ENCODE measurements at regions not wholly inside any gene's neighbourhood (a gene's known extent, or its start where the extent isn't known, plus 50 kb on each side); places are given as distances from the start of the nearest gene placed in this dataset.

- intact Hi-C loops (cut with DNase I; ENCODE audit: low total_unique reads) (no loop called here), in situ Hi-C loops (cut with MboI; ENCODE audit: low sequenced_read_pairs in 4 of 4) (no loop called here)
- DNase-seq, result no peak
- Histone ChIP-seq H3K36me3 (no peaks in the 10 kb centered on the region), H3K4me3 (no peak overlapping the region), H3K27ac (peak overlapping the region in 1 of 4 donors; percentile 4), H3K9me3 (no peaks in the 10 kb centered on the region), H3K27me3 (no peaks in the 10 kb centered on the region), H3K4me1 (no peaks in the 10 kb centered on the region)
- TF ChIP-seq CTCF (IDR thresholded peaks at IDR 0.05 in 4 of 5, conservative IDR thresholded peaks at IDR 0.05 in 1 of 5) (no peak), POLR2A (IDR thresholded peaks at IDR 0.05) (no peak)
- ATAC-seq, result no peak
These were observed 145.0 kb upstream of the ARHGAP20 start for GRCh38 chr11:110856996-110857812.

DNA sequence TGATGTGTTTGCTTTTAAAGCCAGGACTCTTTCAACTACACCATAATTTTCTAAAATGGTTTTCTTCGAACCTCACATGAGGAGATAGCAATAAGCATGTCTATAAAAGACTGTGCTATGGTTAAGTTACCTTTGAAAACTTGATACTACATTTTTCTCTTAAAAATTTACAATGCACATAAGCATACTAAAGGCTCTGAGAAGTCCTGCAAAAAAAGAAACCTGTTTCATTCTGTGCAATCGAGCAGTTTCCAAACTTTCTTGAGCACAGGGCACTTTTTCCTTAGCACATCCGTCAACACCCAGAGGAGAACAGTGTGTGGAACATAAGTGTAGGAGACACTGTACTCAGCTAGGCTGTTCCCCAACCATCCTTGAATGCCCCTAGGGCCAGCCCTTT, 144.1 kb upstream of the ARHGAP20 start:
- H3K9me3 ChIP-seq, result no peaks in the 10 kb centered on the region
- H3K4me1 ChIP-seq, result no peaks in the 10 kb centered on the region
- no peaks in the 10 kb centered on the region for H3K36me3 ChIP-seq
- TF ChIP-seq CTCF (IDR thresholded peaks at IDR 0.05 in 4 of 5, conservative IDR thresholded peaks at IDR 0.05 in 1 of 5) (no peak), POLR2A (IDR thresholded peaks at IDR 0.05) (no peak)
- DNase-seq (no peak), ATAC-seq (no peak)
- intact Hi-C loops (cut with DNase I; ENCODE audit: low total_unique reads), result no loop called here
- in situ Hi-C loops (cut with MboI; ENCODE audit: low sequenced_read_pairs in 4 of 4), result no loop called here
- H3K27ac ChIP-seq, result no peak overlapping the region
- H3K27me3 ChIP-seq, result no peaks in the 10 kb centered on the region
- no peak overlapping the region for H3K4me3 ChIP-seq

DNA sequence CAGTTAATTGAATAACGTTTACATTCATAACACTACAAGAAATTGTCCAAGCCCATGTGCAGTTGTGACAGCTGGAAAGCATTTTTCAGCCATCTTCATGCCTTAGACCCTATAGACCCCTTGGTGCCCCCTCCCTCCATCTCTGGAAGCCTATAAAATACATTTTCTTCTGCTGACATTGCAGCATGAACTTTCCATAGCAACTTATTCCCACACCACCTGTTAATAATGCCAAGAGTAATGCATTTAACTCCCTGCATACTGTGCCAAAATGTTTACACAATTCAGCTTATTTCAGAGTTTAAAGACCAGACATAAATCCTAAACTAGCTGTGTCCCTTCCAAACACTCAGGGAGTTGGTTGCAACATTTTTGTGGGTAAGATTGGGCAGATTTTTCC, 143.0 kb upstream of the ARHGAP20 start:
- H3K36me3 ChIP-seq, result no peaks in the 10 kb centered on the region
- H3K27me3 ChIP-seq, result no peaks in the 10 kb centered on the region
- DNase-seq, result no peak
- in situ Hi-C loops (cut with MboI; ENCODE audit: low sequenced_read_pairs in 4 of 4) (no loop called here), intact Hi-C loops (cut with DNase I; ENCODE audit: low total_unique reads) (no loop called here)
- TF ChIP-seq POLR2A (IDR thresholded peaks at IDR 0.05) (no peak), CTCF (IDR thresholded peaks at IDR 0.05 in 4 of 5, conservative IDR thresholded peaks at IDR 0.05 in 1 of 5) (no peak)
- no peaks in the 10 kb centered on the region for H3K9me3 ChIP-seq
- no peak overlapping the region for H3K4me3 ChIP-seq
- H3K27ac ChIP-seq, result no peak overlapping the region
- H3K4me1 ChIP-seq, result no peaks in the 10 kb centered on the region
- peak in 1 of 2 donors; percentile 31 for ATAC-seq

GRCh38 chr11:110852921-110853490, 140.8 kb upstream of the ARHGAP20 start:
- ATAC-seq, result peak in 1 of 2 donors; percentile 44
- in situ Hi-C loops (cut with MboI; ENCODE audit: low sequenced_read_pairs in 4 of 4) (no loop called here), intact Hi-C loops (cut with DNase I; ENCODE audit: low total_unique reads) (no loop called here)
- Histone ChIP-seq H3K27ac (peak overlapping the region in 1 of 4 donors; percentile 41), H3K9me3 (no peaks in the 10 kb centered on the region), H3K27me3 (no peaks in the 10 kb centered on the region), H3K4me1 (no peaks in the 10 kb centered on the region), H3K4me3 (no peak overlapping the region), H3K36me3 (no peaks in the 10 kb centered on the region)
- peak in 1 of 2 donors; percentile 14 for DNase-seq
- TF ChIP-seq CTCF (IDR thresholded peaks at IDR 0.05 in 4 of 5, conservative IDR thresholded peaks at IDR 0.05 in 1 of 5) (no peak), POLR2A (IDR thresholded peaks at IDR 0.05) (no peak)
